ENCODE measurements at regions not wholly inside any gene's neighbourhood (a gene's known extent, or its start where the extent isn't known, plus 50 kb on each side); places are given as distances from the start of the nearest gene placed in this dataset.
"Not testable (repeated sequence)": the region's sequence is repeated elsewhere in the genome, so short reads cannot be mapped to it uniquely, and the experiment has no call there.

- no peak for DNase-seq (ENCODE audit: low read depth, low spot score)
Observed at GRCh38 chrX:13387666-13388494, 68.0 kb upstream of the ATXN3L start.

DNA sequence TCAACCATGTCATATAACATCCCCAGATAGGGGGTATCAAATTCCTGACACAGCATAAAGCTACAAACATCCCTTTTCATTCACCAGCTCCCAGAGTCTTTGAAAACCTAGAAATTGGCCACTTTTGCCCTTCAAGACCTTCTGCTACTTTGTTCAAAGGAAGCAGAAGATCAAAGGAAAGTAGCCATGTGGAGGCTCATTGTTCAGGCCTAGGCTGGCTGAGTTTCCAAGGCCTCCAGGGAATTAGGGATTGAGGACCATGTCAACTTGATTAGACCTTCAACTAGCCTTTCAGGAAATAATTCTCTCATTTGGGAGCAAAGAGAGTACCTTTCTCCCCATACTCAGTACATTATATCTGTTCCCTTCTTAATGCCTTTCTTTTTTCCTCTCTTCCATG, 66.8 kb upstream of the ATXN3L start:
- DNase-seq (ENCODE audit: low read depth, low spot score) = no peak

GRCh38 chrX:13386092-13386491, 66.2 kb upstream of the ATXN3L start:
- no peak for DNase-seq (ENCODE audit: low read depth, low spot score)

DNA sequence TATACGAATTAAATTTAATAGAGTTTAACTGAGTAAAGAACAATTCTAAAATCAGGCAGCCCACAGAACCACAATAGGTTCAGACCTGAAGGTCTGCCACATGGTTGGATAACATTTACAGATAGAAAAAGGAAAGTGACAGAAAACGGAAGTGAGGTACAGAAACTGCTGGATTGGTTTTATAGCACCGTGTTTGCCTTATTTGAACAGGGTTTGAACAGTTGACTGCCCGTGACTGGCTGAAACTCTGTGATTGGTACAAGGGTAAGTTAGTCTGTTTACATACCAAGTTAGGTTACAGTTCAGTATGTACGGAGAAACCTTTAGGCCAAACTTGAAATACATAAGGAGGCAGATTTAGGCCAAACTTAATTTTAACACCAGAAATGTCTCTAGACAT, 64.1 kb upstream of the ATXN3L start:
- no peak for DNase-seq (ENCODE audit: low read depth, low spot score)

DNA sequence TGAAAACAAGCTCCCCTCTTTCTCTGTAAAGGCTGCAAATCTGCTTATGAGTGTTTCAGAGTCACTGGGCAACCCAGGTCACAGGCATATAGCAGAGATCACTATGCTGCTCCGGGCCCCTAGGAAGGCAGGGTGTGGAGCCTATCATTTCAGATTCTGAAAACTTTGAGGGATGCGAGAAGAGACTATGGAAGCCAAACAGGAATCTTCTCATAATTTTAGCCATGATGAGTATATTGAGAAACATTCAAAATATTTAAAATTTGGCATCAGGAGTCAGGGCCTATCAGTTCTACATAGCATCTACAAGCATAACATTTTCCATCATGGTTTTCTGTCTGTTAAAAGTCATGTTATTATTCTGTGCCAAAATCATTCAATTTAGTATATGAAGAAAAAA, 61.7 kb upstream of the ATXN3L start:
- no peak for DNase-seq (ENCODE audit: low read depth, low spot score)

GRCh38 chrX:13380211-13380610, 60.4 kb upstream of the ATXN3L start:
- no peak for DNase-seq (ENCODE audit: low read depth, low spot score)

- DNase-seq (ENCODE audit: low read depth, low spot score) = not testable (repeated sequence)
Observed at GRCh38 chrX:13378562-13379518, 59.0 kb upstream of the ATXN3L start.

DNA sequence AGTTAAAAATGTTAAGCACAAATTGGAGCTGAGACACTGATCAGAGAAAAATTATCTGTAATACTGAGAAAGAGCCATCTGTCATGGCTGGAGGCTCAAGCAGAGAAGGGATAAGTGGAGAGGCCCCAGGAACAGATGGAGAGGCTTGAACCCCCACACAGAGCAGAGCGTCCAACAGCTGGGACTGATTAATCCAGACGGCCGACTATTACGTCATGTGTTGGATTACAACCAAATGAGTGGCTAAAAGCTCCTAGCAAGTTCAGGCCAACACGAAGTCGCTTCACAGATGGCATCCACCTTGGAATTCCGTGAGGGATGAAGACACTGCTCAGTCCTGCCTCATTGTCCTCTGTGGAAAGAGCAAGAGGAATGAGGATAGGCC, 57.7 kb upstream of the ATXN3L start:
- no peak for DNase-seq (ENCODE audit: low read depth, low spot score)

DNA sequence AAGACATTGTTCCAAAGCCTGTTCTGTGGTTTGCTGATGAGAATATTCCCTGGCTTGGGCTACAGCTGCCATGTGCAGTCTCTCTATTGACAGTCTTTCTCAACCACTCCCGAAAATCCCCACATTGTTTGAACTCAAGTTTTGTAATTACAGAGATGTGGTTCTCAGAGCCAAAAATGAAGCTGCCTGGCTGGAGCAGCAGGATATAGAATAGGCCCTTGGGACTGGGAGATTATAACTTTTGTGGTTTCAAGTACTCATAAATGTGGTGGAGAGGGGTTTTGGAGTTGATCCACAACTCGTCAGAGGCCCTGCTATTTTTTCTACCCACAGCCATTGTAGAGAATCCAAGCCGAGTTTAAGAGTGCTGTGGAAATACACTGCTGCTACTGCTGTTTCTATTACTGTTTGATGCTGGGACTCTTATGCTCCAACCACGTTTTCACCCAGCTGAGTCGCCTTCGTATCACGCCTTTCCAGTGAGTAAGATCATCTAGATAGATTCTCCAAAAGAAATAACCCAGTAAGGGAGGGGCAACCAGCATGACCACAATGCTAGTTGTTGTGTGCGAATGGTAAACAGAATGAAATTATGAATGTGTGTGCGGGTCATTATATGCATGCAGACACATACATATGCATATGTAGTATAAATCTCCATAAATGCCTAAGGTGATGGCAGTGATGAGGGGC, 57.1 kb upstream of the ATXN3L start:
- no peak for DNase-seq (ENCODE audit: low read depth, low spot score)

DNA sequence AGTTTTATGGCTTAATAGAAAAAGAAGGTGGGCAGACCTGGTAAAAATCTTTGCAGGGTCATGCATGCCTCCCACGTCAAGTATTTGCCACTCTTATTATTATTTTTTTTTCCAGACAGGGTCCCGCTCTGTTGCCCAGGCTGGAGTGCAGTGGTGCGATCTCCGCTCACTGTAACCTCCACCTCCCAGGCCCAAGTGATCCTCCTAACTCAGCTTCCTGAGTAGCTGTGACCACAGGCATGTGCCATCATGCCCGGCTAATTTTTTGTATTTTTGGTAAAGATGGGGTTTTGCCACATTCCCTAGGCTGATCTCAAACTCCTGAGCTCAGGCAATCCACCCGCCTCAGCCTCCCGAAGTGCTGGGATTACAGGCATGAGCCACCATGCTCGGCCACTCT, 55.7 kb upstream of the ATXN3L start:
- not testable (repeated sequence) for DNase-seq (ENCODE audit: low read depth, low spot score)

GRCh38 chrX:13374364-13374763, 54.5 kb upstream of the ATXN3L start:
- DNase-seq (ENCODE audit: low read depth, low spot score) = no peak

- DNase-seq (ENCODE audit: low read depth, low spot score) = no peak
Observed at GRCh38 chrX:13373431-13374187, 53.8 kb upstream of the ATXN3L start.

- no peak for DNase-seq (ENCODE audit: low read depth, low spot score)
Observed at GRCh38 chrX:13373027-13373426, 53.2 kb upstream of the ATXN3L start.

DNA sequence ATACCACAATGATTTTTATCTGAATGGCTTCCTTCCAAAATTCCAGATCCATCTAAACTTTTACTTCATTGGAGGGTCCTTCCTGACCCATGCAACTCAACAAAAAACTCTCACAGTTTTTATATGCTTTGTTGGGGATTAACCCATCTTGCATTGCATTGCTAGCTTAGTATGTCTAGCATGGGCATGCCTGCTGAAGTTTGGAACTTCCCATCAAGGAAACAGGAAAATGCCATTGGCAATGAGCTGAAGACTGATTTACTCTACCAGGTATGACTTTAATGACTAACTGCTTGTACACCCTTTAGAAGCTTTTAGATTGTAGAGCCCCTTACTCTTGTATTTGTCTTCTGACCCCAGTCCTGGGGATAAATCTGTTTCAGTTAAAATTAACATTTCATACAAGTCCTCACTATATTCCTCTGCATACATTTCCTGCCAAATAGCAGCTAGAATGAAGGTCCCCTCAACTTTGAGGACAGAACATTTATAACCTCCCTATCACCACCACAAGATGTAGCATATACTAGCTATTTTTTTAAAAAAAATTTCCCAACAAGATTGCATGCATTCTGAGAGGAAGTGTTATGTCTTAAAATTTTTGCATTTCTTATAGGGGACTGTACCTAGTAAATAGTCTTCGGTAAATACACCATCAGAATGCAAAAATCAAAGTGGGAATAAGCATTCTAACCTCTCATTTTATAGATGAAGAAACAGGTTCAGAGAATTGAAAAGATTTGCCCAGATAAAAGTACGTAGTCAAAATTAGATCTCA, 52.5 kb upstream of the ATXN3L start:
- DNase-seq (ENCODE audit: low read depth, low spot score) = no peak

GRCh38 chrX:13371186-13371585, 51.3 kb upstream of the ATXN3L start:
- no peak for DNase-seq (ENCODE audit: low read depth, low spot score)

DNA sequence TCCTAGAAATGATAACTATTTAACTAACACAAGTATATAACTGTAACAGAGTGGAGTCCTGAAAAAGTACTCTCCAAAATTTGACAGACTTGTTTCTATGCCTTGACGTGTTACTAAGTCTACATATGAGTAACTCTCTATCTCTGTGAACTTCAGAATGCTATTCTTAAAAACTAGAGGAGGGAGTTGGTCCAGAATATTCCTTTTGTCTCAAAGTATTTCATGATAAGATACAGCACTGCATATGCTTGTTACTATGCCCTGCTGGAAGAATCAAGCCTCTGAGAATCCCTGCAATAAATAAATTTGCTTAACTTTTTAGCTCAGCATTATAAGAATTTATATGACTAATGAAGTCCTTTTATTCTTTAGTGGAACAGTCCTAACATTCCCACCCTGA, 50.9 kb upstream of the ATXN3L start:
- DNase-seq (ENCODE audit: low read depth, low spot score) = no peak
